ENCODE measurements at regions not wholly inside any gene's neighbourhood (a gene's known extent, or its start where the extent isn't known, plus 50 kb on each side); places are given as distances from the start of the nearest gene placed in this dataset.

DNA sequence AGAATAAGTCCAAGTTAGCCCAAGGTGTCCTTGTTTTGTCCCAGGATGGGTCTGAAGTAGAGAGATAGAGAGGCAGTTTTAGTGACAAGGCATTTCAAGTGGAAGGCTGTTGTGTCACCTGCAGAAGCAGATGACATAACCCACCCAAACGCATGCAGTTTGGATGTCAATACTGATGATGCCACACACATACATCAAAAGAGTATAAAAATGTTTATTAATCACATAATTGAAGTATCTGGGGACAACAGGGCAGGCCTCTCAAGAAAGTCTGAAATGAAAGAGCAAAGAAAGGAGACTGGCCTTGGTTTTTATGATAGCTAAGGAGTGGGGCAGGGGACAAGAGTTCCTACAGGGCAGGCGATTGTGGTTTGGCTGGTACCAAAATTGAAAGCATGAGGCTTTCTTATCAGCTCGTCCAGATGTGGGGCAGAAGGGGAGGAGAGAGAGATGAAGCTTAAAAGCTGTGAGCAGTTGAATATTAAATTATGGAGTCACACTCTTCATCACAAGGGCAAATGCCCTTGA is 78.4 kb upstream of the TSPAN8 start:
- DNase-seq, result no peak

GRCh38 chr12:71233083-71233482 is 75.3 kb upstream of the TSPAN8 start:
- DNase-seq, result no peak

GRCh38 chr12:71230542-71230941 is 72.7 kb upstream of the TSPAN8 start:
- no peak for DNase-seq

DNA sequence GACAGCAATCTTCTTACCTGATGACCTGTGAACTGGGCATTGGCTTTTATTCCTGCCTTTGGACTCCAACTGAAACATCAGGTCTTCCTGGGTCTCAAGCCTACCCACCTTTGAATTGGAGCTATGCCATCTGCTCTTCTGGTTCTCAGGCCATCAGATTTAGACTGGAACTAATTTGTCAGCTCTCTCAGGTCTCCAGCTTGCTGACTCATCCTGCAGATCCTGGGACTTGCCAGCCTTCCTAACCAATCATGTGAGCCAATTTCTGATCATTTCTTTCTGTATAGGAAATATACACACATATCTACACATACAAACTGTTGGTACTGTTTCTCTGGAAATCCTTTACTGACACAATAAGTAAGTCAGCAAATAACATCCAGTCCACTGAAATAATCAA is 65.3 kb upstream of the TSPAN8 start:
- no peak for DNase-seq

DNA sequence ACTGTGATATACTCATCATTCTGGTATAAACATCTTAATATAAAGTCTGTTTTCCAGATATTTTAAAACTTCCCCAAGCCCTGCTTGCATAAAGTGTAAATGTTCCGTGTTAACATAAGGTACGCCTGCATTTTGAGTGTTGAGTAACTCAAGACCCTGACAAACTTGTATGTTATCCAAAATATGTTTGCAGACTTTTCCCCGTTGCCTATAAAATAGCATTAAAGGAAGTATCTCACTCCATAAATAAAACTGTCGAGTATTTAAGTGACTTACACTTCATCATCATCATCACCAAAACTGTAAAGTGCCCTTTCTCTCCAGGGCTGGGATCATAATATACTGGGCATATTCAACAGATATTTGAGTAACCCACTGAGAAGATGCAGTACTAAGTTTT is 64.6 kb upstream of the TSPAN8 start:
- DNase-seq, result no peak

DNA sequence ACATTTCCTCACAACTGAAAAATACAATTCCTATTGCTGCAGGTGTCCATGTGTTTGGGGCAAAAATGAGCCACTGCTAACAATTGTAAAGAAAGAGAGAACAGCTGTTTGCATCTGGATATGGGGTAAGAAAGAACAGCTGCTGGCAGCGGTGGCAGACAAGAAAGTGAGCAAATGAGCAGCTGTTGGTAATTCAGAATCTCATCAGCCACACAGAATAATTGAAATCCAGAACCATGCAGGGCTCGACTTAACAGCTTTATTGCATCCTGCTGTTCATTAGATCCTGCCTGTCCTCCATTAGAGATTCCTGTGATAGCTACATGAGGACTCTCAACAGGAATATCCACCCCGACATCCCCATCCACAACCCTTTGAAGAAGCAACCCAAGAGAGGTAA is 62.5 kb upstream of the TSPAN8 start:
- no peak for DNase-seq

DNA sequence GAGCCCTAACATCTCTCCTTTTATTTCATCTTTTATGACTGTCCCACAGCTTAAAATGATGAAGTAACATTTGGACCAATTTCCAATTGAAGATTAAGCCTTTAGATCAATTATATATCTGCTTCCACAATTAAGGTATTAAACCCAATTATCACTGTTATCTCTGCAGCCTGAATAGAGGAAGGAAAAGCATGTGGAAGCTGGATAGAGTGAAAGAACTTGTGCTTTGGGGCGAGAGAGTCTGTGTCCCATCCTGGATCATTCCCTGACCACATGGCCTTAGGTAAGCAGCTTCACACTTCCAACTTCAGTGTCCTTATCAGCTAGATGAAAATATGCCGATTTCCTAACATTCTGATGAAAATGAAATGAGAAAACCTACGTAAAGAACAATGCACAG is 61.4 kb upstream of the TSPAN8 start:
- no peak for DNase-seq

DNA sequence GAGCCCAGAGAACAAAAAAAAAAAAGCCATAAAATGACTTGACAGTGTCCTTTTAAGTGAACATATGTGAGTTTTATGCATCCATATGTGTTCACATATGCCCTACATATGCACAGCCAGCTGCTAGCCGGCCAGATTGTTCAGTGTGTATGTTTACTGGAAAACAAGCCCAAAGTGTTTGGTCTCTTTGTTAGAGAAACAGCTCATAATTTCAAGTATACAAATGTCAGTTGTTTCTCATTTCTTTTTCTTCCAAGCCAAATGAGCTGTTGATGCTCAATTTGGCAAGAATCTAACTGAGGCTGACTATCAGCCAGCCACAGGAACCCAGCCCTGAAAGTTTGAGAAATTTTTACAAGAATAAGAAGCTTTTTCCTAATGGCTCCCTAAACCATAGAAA is 60.8 kb upstream of the TSPAN8 start:
- peak; percentile 14 for DNase-seq

- peak; percentile 7 for DNase-seq
Observed at GRCh38 chr12:71216725-71217579, 59.2 kb upstream of the TSPAN8 start.

DNA sequence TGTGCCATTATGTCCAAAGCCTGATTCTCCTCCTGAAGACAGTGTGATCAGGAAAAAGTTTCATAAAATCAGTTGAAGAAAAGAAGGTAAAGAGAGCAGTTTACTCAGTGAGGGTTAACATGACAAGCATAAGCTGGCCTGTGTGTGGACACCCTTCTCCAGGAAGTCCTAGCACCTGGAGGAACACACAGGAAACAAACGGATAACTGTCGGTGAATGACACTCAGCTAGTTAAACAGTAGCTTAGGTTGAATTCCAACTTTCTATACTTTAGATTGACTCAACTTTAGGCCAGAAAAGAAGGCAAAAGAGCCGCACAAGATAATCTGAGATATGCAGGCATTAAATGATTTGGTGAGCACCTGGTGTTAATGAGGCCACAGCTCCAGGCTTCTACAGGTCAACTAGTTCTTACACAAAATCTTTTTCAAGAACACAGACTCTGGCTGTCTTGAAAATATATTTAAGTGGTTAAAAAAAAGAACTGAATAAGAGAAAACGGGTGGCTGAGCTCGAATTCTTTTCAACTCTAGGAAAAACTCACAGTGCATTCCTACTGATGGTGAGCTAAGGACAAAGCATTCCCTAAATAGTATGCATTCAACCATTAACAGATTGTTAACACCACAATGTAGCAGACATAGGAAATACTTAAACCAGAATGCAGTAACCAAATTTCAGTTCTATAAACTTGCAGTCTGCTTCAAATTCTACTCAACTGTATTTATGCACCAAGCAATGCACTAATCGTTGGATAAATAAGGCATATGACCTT is 56.9 kb upstream of the TSPAN8 start:
- no peak for DNase-seq

DNA sequence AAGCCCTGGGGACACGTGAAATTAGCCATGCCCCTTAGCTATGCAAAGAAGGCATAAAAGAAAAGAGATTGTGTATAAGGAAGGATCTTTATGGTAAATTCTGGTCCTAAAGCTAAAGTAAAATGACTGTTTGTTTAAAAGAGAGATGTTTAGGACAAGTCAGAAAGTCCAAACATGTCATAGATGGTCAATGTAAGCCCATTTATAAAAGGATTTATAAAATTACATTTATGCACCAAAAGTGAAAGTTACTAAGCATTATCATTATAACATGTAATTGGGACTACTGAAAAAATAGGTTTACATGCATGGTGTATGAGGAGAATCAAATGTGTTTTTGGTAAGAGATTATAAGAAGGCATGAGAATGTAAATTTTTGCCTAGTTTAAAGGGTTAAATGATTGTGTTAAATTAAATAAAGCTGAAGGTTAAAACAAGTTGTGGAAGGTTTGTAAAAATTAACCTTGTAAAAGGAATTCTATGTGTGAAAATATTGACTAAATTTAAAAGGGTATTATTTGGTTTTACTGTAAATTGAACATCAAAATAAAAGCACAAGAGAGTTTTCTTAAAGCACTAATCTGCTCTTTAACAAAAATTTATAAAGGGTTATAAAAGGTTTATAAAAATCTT is 50.4 kb upstream of the TSPAN8 start:
- no peak for DNase-seq
